ENCODE measurements at regions not wholly inside any gene's neighbourhood (a gene's known extent, or its start where the extent isn't known, plus 50 kb on each side); places are given as distances from the start of the nearest gene placed in this dataset.

- DNase-seq (ENCODE audit: low spot score): no peak
- TF ChIP-seq CTCF (IDR thresholded peaks at IDR 0.05; ENCODE audit: extremely low read depth, missing control alignments): no peak
Observed at GRCh38 chr1:221905802-221906201, 163.9 kb upstream of the DUSP10 start.

GRCh38 chr1:221904319-221904718, 162.4 kb upstream of the DUSP10 start:
- no peak for DNase-seq (ENCODE audit: low spot score)
- TF ChIP-seq CTCF (IDR thresholded peaks at IDR 0.05; ENCODE audit: extremely low read depth, missing control alignments): no peak

GRCh38 chr1:221903594-221903993, 161.7 kb upstream of the DUSP10 start:
- DNase-seq (ENCODE audit: low spot score): no peak

GRCh38 chr1:221902961-221903360, 161.1 kb upstream of the DUSP10 start:
- no peak for DNase-seq (ENCODE audit: low spot score)
- no peak for TF ChIP-seq CTCF (IDR thresholded peaks at IDR 0.05; ENCODE audit: extremely low read depth, missing control alignments)

More at GRCh38 chr1:221903594-221903993, 161.7 kb upstream of the DUSP10 start:
- no peak for TF ChIP-seq CTCF (IDR thresholded peaks at IDR 0.05; ENCODE audit: extremely low read depth, missing control alignments)

- no peak for TF ChIP-seq CTCF (IDR thresholded peaks at IDR 0.05; ENCODE audit: extremely low read depth, missing control alignments)
- no peak for DNase-seq (ENCODE audit: low spot score)
Observed at GRCh38 chr1:221900678-221901077, 158.8 kb upstream of the DUSP10 start.

GRCh38 chr1:221897321-221897721, 155.4 kb upstream of the DUSP10 start:
- no peak for TF ChIP-seq CTCF (IDR thresholded peaks at IDR 0.05; ENCODE audit: extremely low read depth, missing control alignments)
- no peak for DNase-seq (ENCODE audit: low spot score)

- no peak for TF ChIP-seq CTCF (IDR thresholded peaks at IDR 0.05; ENCODE audit: extremely low read depth, missing control alignments)
- no peak for DNase-seq (ENCODE audit: low spot score)
Observed at GRCh38 chr1:221892301-221892830, 150.5 kb upstream of the DUSP10 start.

All from GM20000 (cell line).